Left forelimb (tissue), 1 donor: ENCODE measurements at regions not wholly inside any gene's neighbourhood (a gene's known extent, or its start where the extent isn't known, plus 50 kb on each side); places are given as distances from the start of the nearest gene placed in this dataset.
"Not testable (repeated sequence)": the region's sequence is repeated elsewhere in the genome, so short reads cannot be mapped to it uniquely, and the experiment has no call there.

Experiments used
- DNase-seq: peaks from one replicate; pipeline ENCODE4 v3.0.0-alpha.2; 2018; ENCODE audit warnings: low spot score

DNA sequence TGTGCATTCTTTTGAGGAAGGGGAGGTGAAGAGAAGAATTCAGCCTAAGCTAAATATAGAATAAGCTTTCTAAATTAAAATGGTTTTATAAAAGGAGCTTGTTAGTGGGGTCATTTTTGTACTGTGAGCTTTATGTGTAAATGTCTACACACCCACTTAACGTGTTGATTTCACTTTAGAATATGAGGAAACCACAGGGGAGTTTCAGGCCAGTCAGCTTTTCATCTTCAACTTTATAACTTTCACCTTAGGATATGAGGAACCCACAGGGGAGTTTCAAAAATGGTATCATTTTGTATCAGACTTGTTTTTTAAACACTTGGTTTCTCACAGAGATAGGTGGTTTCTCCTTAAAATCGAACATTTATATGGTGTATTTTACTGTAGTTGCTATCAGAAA, 120.7 kb upstream of the NIPA1 start:
- not testable (repeated sequence) for DNase-seq

DNA sequence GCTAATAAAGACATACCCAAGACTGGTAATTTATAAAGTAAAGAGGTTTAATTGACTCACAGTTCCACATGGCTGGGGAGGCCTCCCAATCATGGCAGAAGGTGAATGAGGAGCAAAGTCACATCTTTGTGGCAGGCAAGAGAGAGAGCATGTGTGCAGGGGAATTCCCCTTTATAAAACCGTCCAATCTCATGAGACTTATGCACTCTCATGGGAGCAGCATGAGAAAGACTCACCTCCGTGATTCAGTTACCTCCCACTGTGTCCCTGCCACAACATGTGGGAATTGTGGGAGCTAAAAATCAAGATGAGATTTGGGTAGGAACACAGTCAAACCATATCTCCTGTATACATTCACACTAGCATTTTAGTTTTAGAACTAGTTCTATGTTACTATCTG, 101.7 kb upstream of the NIPA1 start:
- DNase-seq, result not testable (repeated sequence)

DNA sequence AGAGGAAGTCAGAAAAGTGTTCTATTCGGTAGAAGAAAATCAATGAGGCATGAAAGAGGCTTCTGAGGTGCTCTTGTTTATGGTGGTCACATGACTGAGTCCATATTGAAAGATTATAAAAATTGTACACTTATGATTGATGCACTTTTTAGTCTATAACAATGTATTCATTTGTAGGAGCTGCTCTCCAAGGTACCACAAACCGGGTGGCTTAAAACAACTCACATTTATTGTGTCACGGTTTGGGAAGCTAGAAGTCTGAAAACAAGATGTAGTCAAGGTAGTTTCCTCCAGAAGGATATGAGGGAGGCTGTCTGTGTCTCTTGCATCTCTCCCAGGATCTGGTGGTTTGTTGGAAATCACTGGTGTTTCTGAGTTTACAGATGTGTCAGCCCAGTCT, 86.6 kb upstream of the NIPA1 start:
- DNase-seq, result not testable (repeated sequence)

DNA sequence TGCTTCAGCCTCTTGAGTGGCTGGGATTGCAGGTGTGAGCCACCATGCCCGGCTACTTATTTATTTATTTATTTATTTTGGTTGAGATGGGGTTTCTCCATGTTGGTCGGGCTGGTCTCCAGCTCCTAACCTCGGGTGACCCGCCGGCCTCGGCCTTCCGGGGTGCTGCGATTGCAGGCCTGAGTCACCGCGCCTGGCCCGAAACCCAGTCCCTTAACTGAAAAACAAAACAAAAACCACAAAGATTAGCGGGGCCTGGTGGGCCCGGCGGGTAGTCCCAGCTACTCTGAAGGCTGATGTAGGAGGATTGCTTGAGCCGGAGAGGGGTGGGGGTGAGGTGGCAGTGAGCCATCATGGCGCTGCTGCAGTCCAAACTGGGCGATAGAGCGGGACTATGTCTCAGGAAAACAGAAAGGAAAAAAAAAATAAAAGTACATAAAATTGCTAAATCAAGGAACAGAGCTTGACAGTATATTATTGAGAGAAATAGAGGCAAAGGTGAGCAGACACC, 75.6 kb upstream of the NIPA1 start:
- not testable (repeated sequence) for DNase-seq

DNA sequence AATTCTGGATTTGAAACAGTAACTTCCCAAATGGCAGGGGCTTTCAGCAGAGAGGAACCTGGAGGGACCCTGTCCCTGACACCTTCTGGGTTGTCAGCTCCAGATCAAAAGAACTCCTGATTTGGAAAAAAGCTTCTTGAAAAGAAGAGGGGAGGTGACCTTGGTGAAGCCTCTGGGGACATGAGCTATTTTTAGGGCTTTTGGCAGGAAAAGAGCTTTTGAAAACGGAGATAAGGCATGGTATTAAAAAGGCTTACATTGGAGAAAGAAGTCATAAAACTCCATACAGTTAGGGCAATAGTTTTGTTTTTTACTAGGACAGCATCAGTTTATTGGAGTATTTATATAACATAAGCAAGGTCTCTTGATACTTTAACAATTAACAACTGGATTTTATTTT, 72.5 kb upstream of the NIPA1 start:
- DNase-seq, result not testable (repeated sequence)

DNA sequence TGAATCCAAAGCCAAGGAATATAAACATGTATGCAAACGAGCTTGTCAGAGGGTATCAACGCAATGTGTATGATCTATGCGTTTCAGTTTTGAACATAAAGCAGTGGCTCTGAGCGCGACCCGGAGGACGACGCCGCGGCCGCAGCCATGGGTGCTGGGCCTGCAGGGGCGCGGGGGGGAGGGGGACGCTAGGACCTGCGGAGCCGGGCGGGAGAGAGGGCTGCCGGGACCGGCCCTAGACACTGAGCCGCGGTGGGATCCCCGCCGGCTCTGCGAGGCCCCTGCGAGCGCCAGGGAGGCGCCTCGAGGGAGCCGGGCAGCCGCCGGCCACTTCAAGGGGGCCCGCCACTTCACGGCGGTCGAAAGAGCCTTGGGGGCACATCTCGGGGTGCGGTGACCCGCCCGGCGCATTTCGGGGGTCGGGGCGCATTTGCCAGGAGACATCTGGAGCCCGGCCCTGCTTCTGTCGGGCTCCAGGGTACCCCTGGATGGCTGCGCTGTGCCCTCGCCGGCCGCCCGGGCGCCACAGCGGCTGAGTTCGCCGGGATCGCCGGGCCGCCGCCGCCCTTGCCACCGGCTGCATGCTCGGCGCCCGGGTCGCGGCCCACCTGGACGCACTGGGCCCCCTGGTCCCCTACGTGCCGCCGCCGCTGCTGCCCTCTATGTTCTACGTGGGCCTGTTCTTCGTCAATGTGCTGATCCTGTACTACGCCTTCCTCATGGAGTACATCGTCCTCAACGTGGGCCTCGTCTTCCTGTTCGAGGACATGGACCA, 71.9 kb upstream of the NIPA1 start:
- DNase-seq, result not testable (repeated sequence)

DNA sequence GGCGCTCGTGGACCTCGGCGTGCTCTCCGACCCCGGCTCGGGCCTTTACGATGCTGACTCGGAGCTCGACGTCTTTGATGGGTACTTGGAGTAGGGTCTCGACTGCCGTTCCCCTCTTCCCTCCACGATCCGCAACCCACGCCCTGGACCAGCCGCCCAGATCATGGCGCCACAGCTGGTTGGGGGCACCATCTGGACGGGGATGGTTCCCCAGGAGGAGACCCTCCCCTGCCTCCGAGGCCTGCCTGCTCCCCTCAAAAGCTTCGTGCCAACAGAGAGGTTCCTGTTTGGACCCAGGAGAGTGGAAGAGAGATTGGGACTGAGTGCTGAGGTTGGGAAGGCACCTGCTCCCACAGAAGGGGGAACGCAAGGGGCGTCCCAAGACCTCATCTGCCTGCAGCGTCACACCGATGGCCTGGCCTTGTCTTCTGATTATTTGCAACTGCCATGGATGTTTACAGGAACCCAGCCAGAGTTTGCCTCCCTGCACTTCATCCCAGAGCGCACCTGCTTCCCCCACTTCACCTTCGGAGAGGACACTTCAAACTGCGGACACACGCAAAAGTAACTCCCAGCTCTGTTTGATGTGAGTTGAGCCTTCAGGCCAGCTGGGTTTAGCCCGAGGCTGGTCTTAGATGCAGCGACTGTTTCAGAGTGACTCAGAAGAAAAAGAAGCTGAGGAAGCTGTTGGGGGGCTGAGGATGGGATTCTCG, 71.2 kb upstream of the NIPA1 start:
- not testable (repeated sequence) for DNase-seq

DNA sequence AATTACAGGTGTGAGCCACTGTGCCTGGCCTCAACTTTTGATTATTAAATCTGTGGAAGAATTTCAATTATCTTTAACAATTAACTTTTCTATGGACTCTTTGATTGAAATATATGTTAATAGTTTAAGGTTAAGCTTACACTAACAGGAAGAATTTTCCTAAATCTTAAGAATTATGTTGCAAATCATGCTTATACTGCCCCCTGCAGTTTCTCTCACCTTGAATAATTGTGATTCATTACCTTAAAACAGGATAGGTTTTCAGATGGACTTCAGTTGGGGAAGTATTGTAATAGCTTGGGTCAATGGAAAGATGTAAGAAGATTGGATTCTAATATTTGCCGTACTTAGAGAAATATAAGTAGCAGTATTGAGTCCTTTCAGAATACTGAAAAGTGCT, 66.5 kb upstream of the NIPA1 start:
- not testable (repeated sequence) for DNase-seq

DNA sequence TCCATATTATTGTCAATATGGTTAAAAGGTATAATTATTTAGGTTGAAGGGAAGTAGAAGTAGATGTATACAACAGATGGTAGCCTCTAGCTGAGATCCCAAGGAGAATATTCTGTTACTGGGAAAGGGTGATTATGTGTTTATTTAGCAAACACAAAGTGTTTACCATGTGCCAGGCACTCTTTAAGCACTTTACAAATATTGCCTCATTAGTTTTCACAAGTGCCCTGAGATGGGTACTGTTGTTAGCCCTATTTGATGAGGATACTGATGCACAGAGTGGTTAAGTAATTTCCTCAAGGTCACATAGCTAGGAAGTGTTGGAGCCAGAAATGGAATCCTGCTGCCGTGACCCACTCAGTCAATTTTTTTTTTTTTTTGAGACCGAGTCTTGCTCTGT, 60.3 kb upstream of the NIPA1 start:
- not testable (repeated sequence) for DNase-seq

DNA sequence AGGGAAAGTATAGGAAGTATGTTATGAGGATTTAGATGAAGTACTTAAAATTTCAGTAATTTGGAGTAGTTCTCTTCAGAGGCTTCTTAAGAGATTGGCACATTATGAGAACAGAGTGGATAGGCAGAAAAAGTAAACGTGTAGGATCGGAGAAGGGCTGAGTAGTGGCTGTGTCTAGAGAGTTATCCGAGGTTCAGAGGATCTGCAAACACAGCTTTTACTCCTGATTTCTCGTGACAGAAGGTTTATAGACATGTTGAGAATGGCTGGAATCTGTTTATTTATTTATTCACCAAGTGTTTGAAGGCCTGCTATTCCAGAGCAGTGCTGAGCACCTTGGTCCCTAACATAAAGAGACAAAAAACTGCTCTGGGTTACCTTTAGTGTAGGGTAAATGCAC, 51.4 kb upstream of the NIPA1 start:
- DNase-seq, result not testable (repeated sequence)

DNA sequence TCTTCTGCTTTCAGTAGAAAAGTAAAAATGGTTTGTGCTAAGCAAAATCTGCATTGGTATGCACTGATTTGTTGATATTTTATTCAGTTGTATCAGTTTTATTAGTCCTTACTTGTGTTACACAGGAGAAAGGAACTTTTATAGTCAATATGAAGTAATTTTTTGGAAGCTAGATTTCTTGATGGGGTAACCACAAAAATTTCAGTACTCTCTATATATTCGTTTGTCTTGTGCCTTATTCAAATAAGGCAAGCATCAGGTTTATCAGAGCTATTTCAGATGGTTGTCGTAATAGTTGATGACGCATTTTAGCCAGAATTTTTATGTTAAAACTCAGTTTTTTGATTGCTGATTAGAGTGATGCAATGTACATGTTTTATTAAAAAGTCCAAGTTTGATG, 50.7 kb upstream of the NIPA1 start:
- no peak for DNase-seq

DNA sequence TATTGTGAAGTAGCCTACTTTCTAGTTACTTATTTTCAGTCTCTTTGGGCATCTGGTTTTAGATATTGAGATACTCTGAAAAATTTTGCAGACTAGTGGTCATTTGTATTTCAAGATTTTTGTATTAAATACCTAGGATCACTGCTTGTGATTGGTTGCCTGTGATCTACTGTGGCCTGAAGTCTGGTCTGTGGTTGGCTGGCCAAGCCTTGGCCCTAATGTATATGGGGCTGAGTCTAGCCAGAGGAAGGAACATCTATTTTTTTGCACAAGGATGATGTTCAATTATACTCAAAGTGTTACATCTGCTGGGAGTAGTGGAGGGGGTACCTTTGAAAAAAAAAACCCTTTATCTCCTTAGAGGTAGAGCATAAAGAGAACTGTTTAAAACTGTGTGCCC, 50.2 kb upstream of the NIPA1 start:
- DNase-seq, result not testable (repeated sequence)
